ENCODE measurements at regions not wholly inside any gene's neighbourhood (a gene's known extent, or its start where the extent isn't known, plus 50 kb on each side); places are given as distances from the start of the nearest gene placed in this dataset.

- CTCF ChIA-PET: no interaction called here
Observed at GRCh38 chr1:199033661-199034060, 394.8 kb downstream of the PTPRC start.

GRCh38 chr1:199038156-199038555 lies 399.3 kb downstream of the PTPRC start:
- no peaks in the 10 kb centered on the region for H3K9me3 ChIP-seq (ENCODE audit: control insufficient read depth, insufficient read depth, low read depth, low read length)
- ChIA-PET CTCF (interaction anchor here (0.6 kb wide), 1 partner anchor 72 kb away, joined by 3 read pairs; no protein-coding TSS in a partner anchor), POLR2A (no interaction called here)
- no peak overlapping the region for H3K4me3 ChIP-seq (ENCODE audit: low read depth, low read length)
- H3K36me3 ChIP-seq (ENCODE audit: control insufficient read depth in 2 of 2, insufficient read depth in 1 of 2, low read length in 2 of 2): no peaks in the 10 kb centered on the region
- no peak for TF ChIP-seq ZNF585B (tag by site-specific recombination; IDR thresholded peaks at IDR 0.05)
- TF ChIP-seq ZBTB49 (tag by site-specific recombination; IDR thresholded peaks at IDR 0.05; ENCODE audit: low read depth): no peak
- TF ChIP-seq ZNF214 (tag by site-specific recombination; IDR thresholded peaks at IDR 0.05; ENCODE audit: borderline replicate concordance): no peak
- TF ChIP-seq ZNF274 (IDR thresholded peaks at IDR 0.05; ENCODE audit: low read length): no peak
- TF ChIP-seq ZNF274 (tag by site-specific recombination; IDR thresholded peaks at IDR 0.05; ENCODE audit: borderline replicate concordance): no peak
- no peak overlapping the region for H3K27ac ChIP-seq (ENCODE audit: extremely low read depth, low read depth, low read length)
- H3K4me1 ChIP-seq (ENCODE audit: control insufficient read depth, insufficient read depth, low read length): no peaks in the 10 kb centered on the region

More at GRCh38 chr1:199033661-199034060, 394.8 kb downstream of the PTPRC start:
- Histone ChIP-seq H3K36me3 (ENCODE audit: control insufficient read depth in 2 of 2, insufficient read depth in 1 of 2, low read length in 2 of 2) (no peaks in the 10 kb centered on the region), H3K9me3 (ENCODE audit: control insufficient read depth, insufficient read depth, low read depth, low read length) (no peaks in the 10 kb centered on the region), H3K27ac (ENCODE audit: extremely low read depth, low read depth, low read length) (no peak overlapping the region), H3K4me1 (ENCODE audit: control insufficient read depth, insufficient read depth, low read length) (no peaks in the 10 kb centered on the region), H3K4me3 (ENCODE audit: low read depth, low read length) (no peak overlapping the region)
- POLR2A ChIA-PET: no interaction called here
- TF ChIP-seq ZNF37A (tag by site-specific recombination; IDR thresholded peaks at IDR 0.05): no peak
- TF ChIP-seq, protein P1, sequence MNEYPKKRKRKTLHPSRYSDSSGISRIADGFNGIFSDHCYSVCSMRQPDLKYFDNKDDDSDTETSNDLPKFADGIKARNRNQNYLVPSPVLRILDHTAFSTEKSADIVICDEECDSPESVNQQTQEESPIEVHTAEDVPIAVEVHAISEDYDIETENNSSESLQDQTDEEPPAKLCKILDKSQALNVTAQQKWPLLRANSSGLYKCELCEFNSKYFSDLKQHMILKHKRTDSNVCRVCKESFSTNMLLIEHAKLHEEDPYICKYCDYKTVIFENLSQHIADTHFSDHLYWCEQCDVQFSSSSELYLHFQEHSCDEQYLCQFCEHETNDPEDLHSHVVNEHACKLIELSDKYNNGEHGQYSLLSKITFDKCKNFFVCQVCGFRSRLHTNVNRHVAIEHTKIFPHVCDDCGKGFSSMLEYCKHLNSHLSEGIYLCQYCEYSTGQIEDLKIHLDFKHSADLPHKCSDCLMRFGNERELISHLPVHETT (tag by site-specific recombination; IDR thresholded peaks at IDR 0.05): no peak
- TF ChIP-seq ZSCAN4 (tag by site-specific recombination; IDR thresholded peaks at IDR 0.05): no peak
- no peak for TF ChIP-seq ZNF571 (tag by site-specific recombination; IDR thresholded peaks at IDR 0.05)
- no peak for TF ChIP-seq ZNF112 (tag by site-specific recombination; IDR thresholded peaks at IDR 0.05)
- no peak for TF ChIP-seq ZBTB17 (tag by site-specific recombination; IDR thresholded peaks at IDR 0.05)
- TF ChIP-seq, protein P2, sequence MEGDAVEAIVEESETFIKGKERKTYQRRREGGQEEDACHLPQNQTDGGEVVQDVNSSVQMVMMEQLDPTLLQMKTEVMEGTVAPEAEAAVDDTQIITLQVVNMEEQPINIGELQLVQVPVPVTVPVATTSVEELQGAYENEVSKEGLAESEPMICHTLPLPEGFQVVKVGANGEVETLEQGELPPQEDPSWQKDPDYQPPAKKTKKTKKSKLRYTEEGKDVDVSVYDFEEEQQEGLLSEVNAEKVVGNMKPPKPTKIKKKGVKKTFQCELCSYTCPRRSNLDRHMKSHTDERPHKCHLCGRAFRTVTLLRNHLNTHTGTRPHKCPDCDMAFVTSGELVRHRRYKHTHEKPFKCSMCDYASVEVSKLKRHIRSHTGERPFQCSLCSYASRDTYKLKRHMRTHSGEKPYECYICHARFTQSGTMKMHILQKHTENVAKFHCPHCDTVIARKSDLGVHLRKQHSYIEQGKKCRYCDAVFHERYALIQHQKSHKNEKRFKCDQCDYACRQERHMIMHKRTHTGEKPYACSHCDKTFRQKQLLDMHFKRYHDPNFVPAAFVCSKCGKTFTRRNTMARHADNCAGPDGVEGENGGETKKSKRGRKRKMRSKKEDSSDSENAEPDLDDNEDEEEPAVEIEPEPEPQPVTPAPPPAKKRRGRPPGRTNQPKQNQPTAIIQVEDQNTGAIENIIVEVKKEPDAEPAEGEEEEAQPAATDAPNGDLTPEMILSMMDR (tag by site-specific recombination; IDR thresholded peaks at IDR 0.05): no peak
- no peak for TF ChIP-seq ZNF202 (tag by site-specific recombination; IDR thresholded peaks at IDR 0.05; ENCODE audit: borderline replicate concordance)

- Histone ChIP-seq H3K9me3 (ENCODE audit: control insufficient read depth, insufficient read depth, low read depth, low read length) (no peaks in the 10 kb centered on the region), H3K27ac (ENCODE audit: extremely low read depth, low read depth, low read length) (no peak overlapping the region), H3K4me1 (ENCODE audit: control insufficient read depth, insufficient read depth, low read length) (no peaks in the 10 kb centered on the region), H3K4me3 (ENCODE audit: low read depth, low read length) (no peak overlapping the region), H3K36me3 (ENCODE audit: control insufficient read depth in 2 of 2, insufficient read depth in 1 of 2, low read length in 2 of 2) (no peaks in the 10 kb centered on the region)
- TF ChIP-seq ZNF571 (tag by site-specific recombination; IDR thresholded peaks at IDR 0.05) (no peak), ZNF510 (tag by site-specific recombination; IDR thresholded peaks at IDR 0.05; ENCODE audit: insufficient replicate concordance) (no peak), ZNF701 (tag by site-specific recombination; IDR thresholded peaks at IDR 0.05) (no peak), KLF9 (tag by site-specific recombination; IDR thresholded peaks at IDR 0.05; ENCODE audit: low read depth) (no peak)
- TF ChIP-seq, protein P3, sequence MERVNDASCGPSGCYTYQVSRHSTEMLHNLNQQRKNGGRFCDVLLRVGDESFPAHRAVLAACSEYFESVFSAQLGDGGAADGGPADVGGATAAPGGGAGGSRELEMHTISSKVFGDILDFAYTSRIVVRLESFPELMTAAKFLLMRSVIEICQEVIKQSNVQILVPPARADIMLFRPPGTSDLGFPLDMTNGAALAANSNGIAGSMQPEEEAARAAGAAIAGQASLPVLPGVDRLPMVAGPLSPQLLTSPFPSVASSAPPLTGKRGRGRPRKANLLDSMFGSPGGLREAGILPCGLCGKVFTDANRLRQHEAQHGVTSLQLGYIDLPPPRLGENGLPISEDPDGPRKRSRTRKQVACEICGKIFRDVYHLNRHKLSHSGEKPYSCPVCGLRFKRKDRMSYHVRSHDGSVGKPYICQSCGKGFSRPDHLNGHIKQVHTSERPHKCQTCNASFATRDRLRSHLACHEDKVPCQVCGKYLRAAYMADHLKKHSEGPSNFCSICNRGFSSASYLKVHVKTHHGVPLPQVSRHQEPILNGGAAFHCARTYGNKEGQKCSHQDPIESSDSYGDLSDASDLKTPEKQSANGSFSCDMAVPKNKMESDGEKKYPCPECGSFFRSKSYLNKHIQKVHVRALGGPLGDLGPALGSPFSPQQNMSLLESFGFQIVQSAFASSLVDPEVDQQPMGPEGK (tag by site-specific recombination; IDR thresholded peaks at IDR 0.05): no peak
- ChIA-PET CTCF (no interaction called here), POLR2A (no interaction called here)
Observed at GRCh38 chr1:199040076-199040905, 401.5 kb downstream of the PTPRC start.

Data from HEK293 (cell line).